Activated CD8-positive, alpha-beta memory T cell treated with anti-CD3 and anti-CD28 coated beads, Interleukin-2, amount 50 U/mL, for 4 hours (primary cell): ENCODE measurements at regions not wholly inside any gene's neighbourhood (a gene's known extent, or its start where the extent isn't known, plus 50 kb on each side); places are given as distances from the start of the nearest gene placed in this dataset.
"Not testable (repeated sequence)": the region's sequence is repeated elsewhere in the genome, so short reads cannot be mapped to it uniquely, and the experiment has no call there.

Experiments used
- DNase-seq: peaks from one replicate; pipeline ENCODE4 v3.0.0-alpha.2; 2020

DNA sequence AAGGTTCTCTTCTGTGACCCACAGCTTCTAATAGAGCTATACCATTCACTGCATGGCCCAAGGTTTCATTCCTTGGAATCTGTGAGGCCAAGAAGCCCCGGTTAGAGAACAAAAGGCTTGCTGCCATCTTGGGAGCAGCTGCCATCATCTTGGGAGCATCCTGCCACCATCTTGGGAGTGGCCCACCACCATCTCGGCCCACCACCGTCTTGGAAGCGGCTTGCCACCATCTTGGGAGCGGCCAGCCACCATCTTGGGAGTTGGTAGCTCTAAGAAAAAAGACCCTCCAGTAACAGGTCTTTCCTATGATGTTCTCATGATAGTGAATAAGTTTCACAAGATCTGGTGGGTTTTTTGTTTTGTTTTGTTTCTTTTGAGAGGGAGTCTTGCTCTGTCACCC lies 703.9 kb upstream of the ANO3 start:
- no peak for DNase-seq

DNA sequence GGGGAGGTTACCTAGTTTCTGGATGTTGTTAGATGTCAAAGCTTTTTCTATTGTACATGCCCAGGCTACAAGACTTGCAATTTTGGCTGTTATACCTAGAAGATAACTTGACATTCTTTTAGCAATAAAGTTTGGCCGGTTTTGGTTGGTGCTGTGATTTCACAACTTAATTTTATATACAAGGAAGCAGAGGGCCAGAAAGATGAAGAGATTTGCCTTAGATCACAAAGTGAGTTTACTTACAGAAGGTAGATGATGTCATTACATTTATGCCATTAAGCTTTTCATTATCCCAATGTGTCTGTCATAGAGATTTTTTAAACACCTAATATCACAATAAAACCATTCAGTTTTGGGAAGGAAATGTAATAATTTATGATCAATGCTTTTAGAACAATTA lies 698.7 kb upstream of the ANO3 start:
- no peak for DNase-seq

DNA sequence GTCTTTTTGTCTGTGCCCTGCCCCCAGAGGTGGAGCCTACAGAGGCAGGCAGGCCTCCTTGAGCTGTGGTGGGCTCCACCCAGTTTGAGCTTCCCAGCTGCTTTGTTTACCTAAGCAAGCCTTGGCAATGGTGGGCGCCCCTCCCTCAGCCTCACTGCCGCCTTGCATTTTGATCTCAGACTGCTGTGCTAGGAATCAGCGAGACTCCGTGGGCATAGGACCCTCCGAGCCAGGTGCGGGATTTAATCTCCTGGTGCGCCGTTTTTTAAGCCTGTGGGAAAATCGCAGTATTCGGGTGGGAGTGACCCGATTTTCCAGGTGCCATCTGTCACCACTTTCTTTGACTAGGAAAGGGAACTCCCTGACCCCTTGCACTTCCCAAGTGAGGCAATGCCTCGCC lies 682.7 kb upstream of the ANO3 start:
- not testable (repeated sequence) for DNase-seq

DNA sequence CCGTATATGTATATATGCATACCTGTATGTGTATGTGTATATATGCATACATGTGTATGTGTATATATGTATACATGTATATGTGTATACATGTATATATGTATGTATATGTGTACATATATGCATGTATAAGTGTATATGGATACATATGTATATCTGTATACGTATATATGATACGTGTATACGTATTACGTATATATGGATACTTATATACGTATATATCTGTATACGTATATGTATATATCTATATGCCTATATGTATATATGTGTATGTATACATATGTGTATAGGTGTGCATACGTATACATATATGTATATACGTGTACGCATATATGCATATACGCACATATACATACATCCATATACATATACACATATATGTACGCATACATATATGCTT lies 681.6 kb upstream of the ANO3 start:
- DNase-seq, result no peak

DNA sequence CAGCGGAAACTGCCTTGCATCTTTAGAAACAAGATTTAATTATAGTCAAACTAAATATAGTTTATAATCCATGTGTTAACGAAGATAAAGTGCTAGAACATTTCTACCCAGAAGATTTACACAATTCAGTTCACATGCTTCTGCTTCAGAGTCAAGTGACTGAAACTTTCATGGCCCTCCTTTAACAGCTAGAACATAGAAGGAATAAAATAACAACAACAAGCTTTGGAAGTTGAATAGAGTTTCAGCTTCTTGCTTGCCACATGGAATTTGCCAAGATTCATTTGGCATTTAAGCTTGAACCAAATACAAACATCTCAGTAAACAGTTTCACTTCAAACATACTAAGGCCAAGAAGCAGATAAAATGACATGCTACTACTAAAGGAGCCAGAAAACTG lies 676.3 kb upstream of the ANO3 start:
- no peak for DNase-seq

DNA sequence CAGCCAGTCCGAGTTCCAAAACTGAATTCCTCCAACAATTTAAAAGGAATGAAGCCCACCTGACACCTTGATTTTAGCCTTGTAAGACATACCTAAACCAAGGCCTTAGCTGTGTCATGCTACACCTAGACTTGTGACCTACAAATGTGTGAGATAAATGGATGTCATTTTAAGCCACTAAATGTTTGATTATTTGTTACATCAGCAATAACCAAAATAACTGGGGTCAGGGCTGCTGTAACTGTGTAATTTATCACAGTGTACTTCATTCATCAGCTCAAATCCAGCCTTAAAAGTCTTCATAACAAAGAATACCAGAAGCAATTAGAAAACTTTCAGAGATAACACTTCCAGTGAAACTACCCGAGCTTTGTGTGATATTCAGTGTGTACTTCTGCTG lies 673.0 kb upstream of the ANO3 start:
- no peak for DNase-seq

DNA sequence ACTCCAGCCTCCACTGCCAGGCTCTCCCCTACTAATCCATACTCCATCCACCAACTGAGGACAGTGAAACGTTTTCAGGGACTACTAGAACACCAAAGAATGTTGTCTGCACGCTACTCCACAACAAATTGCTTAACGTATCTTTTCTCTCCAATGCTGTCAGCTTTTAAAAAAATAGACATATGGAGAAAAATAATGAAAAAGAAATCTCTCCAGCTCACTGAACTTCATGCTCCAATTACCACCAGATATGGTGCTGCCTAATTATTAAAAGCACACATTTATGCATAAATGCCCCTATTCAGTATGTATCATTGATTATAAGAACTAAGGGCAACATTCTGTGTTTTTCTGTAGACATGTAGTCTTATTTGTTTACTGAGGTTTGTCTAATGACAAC lies 672.2 kb upstream of the ANO3 start:
- DNase-seq, result no peak

DNA sequence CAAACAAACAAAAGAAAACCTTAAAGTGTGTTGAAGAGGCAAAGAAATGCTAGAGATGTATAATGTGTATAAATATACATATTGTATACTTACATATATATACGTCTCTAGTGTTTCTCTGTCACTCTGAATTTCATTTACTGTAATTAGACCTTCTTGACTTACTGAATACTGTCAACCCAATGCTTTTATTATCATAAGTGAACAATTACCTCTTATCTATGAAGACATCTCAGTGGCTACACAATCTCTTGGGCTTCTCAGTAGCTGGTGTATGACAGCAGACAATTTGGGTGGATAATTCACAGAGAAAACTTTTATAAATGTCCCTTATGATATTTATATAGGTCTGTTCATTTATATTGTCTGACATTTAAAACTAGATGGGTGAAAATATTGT lies 664.1 kb upstream of the ANO3 start:
- no peak for DNase-seq

DNA sequence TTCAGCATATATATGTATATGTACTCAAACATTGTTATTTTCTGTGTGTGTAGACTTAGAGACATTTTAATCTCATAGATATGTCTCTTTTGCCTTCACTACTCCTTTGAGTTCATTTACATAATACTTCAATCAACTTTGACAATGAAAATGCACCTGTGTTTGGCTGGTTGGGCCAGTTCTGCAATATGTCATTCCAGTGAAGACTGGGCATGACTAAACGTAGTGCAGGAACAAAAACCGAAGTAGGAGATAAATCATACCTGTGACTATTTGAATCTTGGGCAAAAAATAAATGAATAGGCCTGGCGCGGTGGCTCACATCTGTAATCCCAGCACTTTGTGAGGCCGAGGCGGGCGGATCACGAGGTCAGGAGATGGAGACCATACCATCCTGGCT lies 640.0 kb upstream of the ANO3 start:
- no peak for DNase-seq

DNA sequence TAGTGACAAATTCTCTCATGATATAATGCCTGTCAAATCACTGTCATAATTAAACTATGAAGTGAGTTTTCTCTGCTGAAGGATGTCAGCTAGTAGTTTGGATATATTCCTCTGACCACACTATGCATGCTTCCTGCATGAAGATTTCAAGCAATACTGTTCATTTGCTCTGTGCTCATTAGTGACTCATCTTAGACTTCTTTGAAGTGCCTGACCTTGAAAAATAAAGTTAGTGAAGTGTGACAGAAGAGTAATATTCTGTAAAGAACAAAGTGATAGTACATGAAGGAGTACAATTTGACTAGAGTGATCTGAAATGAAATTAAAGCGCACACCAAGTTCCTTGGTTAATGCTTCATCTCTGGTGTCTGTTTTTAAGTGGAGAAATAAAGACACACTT lies 629.5 kb upstream of the ANO3 start:
- DNase-seq, result no peak

DNA sequence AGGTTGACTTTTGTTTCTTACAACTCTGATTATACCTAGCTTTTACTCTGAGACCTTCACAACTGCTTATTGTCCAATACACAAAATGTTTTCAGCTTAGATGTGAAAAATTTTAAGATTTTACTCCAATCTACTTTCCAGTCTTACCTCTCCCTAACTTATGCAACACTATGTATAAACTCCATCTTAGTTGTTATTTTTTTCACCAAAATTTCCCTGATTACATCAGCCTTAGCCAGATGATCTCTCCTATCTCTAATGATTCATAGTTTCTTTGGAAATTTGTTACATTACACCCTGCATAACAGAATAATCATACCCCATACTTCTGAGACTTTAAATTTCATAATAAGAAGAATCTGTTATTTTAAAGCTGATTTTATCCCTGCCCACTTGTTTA lies 621.0 kb upstream of the ANO3 start:
- no peak for DNase-seq

DNA sequence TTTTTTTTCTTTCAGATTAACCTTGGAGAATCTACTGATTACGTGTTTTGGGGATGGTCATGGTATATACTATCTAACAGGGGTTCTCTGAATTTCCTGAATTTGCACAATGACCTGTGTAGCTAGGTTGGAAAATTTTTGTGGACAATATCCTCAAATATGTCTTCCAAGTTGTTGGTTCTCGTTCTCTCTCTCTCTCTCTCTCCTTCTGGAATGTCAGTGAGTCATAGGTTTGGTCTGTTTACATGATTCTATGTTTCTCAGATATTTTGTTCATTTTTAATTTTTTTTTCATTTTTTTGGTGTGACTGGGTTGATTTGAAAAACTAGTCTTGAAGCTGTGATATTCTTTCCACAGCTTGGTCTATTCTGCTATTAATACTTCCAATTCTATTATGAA lies 604.0 kb upstream of the ANO3 start:
- DNase-seq, result no peak

DNA sequence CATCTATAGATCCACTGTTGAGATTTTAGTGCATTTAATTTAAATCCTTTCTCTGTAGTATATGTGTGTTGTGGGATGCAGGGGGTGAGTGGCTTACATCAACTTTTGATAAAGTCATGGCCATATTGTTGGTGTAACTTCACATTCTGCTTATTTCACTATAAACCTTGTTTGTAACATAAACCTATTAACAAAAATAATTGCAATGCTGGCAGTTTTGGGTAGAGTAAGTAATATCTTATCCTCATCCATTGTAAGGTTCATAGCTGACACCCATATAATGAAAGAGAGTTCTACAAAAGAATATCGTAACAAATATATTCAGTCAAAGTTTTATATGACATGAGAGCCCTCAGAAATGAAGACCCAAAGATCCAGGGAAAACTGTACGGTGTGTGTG lies 601.7 kb upstream of the ANO3 start:
- no peak for DNase-seq

DNA sequence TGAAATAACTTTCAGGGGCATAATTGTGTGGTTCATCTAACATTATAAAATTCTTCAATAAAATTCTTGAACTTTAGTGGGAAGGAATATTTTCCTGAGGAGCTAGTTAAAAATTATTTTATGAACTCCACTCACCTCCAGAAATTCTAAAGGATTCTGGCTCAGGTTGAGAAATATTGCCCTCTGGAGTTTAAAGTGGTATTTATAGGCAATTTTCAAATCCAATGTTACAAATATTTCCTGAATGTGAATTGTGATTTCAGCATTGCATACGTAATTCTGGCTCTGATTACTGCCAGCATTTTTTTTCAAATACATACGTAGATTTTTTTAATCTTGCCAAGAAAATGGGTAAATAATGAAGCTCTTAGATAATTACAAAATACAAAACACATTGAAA lies 598.2 kb upstream of the ANO3 start:
- no peak for DNase-seq

DNA sequence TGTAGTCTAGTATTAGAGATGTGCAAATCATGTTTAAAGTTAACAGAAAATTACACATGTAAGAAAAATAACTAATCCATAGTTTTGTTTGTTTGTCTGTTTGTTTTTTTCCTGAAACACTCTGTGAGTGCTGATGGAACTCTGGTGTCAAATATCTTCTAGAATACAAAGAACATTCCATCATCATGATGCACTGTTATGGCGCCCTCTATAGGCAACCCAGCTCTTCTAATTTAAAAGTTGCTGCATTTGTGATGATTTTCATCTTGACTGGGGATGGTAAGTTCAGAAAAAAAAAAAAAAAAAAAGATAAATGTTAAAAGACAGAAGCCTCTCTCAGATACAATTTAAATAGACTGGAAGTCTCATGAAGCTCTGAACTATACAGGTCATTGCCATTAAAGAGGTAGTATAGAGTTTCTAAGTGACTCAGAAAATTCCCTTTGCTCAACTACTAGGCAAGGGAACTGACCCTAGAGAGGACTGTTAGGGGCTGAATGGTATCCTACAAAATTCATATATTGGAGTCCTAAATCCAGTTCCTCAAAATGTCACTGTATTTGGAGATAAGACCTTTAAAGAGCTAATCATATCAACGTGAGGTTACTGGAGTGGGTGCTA lies 597.2 kb upstream of the ANO3 start:
- no peak for DNase-seq

DNA sequence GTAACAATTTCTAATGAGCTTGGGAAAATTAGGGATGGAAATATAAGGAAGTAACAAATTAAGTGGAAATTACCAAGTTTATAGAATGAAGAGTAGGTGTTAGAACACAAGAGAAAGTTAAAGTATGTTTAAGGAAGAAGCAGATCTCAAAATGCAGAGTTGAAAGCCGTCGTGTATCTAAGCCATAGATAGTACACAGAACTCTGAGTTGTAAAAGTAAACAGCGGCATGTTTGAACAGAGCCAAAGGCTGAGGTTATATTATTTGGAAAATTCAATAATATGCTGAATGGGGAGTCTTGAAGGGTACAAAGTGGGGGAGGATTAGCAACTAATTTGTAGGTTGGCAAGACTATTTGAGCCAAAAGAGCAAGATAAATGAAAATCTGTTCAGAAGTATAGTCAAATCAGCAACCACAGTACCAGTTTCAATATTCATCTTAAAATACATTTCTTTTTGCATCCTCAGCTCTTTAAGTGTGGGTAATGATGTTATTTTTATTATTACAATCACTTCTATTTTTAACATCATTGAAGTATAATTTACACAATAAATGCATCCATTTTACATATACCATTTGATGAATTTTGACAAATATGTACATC lies 594.8 kb upstream of the ANO3 start:
- DNase-seq, result no peak

DNA sequence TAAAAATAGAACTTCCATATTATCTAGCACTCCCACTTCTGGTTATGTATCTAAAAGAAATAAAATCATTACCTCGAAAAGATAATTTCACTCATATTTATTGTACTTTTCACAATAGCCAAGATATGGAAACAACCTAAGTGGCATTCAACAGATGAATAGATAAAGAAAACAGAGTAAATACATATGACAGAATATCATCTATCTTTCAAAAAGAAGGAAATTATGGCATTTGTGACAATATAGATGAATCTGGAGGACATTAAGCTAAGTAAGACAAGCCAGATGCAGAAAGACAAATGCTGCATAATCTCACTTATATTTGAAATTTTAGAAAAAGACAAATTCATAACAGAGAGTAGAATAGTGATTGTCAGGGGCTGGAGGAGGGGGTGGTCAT lies 590.0 kb upstream of the ANO3 start:
- no peak for DNase-seq

DNA sequence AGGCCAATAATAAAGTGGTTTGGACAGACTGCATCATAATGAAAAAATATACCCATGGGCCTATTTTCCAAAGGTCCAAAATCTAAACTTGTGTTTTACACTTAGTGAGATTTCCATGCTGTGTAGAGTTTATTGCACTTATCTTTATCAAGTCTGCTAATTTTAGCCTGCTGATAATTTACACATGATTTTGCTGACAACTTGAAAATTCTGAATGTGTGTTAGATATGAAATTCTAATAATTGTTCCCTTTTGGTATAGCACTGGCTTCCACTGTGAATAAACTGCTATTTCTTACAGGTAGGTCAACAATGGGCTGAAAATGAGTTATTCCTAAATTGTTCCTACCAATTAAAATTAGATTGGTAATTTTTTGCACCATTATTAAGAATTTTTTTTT lies 589.1 kb upstream of the ANO3 start:
- no peak for DNase-seq

DNA sequence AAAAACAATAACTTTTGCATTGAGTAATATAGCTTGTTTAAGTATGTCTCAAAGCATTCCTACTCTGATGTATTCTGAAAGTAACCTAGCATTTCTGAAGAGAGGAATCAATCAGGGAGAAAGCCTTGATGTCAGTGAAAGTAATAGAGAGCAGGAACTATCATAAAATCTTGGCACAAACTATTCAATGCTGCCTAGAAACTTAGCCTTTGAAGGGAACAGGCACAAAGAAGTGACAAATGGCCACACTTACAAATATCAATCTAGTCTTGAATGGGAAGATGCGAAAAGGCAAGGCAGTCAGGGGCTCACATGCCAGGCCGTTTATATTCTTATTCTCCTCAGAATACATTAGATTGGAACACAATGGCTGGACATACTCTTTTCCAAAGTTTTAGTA lies 576.5 kb upstream of the ANO3 start:
- DNase-seq, result no peak

DNA sequence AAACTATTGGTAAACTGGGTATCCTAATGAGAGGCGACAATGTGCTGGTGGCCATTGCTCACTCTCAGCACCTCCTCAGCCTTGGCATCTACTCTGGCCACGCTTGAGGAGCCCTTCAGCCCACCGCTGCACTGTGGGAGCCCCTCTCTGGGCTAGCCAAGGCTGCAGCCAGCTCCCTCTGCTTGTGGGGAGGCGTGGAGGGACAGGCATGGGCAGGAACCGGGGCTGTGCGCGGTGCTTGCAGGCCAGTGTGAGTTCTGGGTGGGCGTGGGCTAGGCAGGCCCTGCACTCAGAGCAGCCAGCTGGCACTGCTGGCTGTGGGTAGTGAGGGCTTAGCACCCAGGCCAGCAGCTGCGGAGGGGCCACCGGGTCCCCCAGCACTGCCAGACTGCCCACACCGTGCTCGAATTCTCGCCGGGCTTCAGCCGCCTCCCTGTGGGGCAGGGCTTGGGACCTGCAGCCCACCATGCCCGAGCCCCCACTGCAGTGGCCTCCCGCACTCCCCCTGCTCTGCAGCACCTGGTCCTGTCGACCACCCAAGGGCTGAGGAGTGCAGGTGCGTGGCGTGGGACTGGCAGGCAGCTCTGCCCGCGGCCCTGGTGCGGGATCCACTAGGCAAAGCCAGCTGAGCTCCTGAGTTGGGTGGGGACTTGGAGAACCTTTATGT lies 575.9 kb upstream of the ANO3 start:
- DNase-seq, result no peak

DNA sequence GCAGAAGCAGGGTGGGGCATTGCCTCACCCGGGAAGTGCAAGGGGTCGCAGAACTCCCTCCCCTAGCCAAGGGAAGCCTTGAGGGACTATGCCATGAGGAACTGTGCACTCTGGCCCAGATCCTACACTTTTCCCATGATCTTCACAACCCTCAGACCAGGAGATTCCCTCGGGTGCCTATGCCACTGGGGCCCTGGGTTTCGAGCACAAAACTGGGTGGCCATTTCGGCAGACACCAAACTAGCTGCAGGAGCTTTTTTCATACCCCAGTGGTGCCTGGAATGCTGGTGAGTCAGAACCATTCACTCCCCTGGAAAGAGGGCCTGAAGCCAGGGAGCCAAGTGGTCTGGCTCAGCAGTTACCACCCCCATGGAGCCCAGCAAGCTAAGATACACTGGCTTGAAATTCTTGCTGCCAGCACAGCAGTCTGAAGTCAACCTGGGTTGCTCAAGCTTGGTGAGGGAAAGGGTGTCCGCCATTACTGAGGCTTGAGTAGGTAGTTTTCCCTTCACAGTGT lies 573.7 kb upstream of the ANO3 start:
- no peak for DNase-seq

DNA sequence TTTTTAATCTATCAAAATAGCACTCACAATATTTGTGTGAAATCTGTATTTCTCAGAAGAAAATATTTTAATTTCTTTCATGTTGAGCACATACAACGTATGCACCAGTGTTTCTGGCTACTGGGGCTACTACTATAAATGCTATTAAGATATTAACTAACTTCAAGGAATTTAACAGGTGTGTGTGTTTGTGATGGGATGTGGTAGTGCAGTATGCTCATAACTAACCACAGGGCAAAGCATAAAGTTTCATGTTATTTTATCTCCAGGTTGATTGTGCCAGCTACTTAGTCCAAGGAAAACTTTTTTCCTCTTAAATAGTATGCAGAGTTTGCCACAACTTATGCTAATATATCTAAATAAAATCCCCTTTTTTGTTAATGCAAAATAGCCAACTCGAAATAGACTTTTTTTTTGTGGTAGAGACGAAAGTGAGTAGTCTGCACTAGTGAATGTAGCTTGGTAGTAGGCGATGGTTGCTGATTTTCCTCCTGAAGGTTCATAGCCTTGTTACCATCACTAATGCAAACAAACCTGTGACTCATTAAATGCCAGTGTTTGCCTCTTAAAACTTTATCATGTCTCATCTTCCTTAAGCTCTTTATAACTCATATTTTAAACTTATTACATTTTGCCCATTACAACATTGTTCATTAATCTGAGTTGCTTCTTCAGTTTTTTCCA lies 565.5 kb upstream of the ANO3 start:
- no peak for DNase-seq

DNA sequence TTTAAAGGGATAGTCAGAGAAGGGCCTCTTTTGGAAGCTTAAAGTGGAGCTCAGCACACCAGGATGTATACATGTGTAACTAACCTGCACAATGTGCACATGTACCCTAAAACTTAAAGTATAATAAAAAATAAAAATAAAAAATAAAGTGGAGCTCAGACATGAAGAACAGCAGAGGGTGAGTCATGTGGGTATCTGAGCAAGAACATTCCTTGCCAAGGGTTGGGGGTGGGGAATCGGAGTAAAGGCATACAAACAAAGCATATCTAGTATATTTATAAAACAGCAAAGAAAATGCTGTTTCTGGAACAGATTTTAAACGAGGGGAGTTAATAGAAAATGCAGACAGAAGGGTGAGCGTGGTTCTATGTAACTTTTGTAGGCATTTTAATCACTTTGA lies 562.6 kb upstream of the ANO3 start:
- DNase-seq, result no peak

DNA sequence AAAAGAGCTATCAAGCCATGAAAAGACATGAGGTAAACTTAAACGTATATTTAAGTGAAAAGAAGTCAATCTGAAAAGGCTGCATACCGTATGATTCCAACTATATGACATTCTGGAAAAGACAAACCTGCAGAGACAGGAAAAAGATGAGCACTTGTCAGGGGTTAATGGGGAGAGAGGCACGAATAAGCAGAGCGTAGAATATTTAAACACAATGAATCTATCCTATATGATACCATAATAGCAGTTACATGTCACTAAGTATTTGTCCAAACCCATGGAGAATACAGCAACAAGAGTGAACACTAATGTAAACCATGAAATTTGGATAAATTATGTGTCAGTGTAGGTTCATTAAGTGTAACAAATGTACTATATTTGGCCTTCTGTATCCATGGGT lies 560.3 kb upstream of the ANO3 start:
- no peak for DNase-seq
